Left renal cortex interstitium (tissue), 4 donors: ENCODE measurements at regions not wholly inside any gene's neighbourhood (a gene's known extent, or its start where the extent isn't known, plus 50 kb on each side); places are given as distances from the start of the nearest gene placed in this dataset.

ENCODE experiments used
- DNase-seq, 4 donors: peaks; one replicate each; pipeline ENCODE4 v3.0.0-alpha.2; 2013; ENCODE audit warnings: low read depth in 4 of 4, low spot score in 2 of 4, missing footprints in 1 of 4

- no peak for DNase-seq
These were observed 129.5 kb upstream of the DSCAM start for GRCh38 chr21:40976198-40977109.

DNA sequence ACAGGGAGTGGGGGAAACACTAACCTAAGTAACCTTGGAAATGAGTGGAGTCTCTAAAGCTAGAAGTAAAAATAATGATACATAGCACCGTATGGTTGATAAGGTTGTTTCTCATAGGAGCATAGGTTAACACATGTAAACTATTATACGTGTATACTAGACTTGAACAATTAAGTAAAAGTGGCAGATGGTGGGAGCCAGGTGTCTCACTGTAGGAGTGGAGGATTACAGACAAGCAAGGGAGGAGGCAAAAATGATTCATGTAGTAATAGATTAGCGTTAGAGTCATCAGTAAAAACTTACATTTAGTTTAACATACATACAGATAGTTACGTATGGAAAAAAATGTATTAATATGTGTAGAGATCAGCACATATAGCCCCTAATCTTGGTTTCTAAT is 138.4 kb upstream of the DSCAM start:
- DNase-seq = no peak

DNA sequence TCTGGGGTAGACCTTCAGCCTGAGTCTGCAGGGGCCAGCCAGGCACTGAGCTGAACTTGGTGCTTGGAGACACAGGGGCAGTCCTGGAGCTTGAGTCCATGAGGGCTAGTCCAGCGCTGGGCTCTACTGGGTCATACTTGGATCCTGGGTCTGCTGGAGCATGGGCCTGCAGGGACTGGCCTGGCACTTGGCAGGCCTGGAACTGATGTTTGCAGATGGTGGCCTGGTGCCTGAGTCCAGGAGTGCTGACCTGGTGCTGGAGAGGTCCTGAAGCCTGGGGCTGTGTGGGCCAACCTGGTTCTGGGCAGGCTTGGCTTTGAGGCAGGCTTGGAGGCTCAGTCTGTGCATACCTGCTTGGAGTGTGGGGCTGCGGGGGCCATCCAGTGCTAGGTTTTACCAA is 143.4 kb upstream of the DSCAM start:
- DNase-seq = no peak

DNA sequence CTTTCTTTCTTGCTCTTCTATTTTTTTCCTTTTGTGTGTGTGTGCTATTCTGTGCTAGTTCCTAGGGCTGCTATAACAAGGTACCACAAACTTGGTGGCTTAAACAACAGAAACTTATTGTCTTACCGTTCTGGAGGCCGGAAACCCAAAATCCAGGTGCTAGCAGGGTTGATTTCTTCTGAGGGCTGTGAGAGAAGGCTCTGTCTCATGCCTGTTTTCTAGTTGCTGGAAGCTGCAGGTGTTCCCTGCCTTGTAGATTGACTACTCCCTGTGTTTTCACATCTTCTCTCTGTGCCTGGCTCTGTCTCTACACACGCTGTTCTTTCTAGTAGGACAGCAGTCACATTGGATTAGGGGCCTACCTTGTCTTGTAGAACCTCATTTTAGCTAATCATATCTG is 150.9 kb upstream of the DSCAM start:
- DNase-seq = no peak

GRCh38 chr21:41000838-41001237 is 153.9 kb upstream of the DSCAM start:
- DNase-seq = no peak

- no peak for DNase-seq
These were observed 159.7 kb upstream of the DSCAM start for GRCh38 chr21:41006636-41007035.

DNA sequence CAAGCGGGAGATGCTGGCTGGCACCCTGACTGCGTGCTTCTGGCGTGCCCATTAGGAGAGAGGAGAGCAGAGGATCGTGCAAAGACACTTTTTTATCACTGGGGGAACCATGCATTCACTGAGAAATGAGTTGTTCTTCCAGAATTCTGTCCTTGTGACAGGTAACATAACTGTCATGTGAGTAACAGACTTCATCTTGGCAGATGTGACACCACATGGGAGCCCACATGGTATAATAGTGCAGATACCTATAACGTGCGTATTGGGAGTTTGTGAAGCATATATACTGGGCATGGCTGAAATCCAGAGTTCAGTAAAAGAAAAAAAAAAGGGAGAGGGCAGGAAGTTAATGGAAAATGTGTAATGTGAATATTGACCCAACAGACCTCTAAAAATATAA is 159.6 kb upstream of the BACE2 start:
- no peak for DNase-seq

DNA sequence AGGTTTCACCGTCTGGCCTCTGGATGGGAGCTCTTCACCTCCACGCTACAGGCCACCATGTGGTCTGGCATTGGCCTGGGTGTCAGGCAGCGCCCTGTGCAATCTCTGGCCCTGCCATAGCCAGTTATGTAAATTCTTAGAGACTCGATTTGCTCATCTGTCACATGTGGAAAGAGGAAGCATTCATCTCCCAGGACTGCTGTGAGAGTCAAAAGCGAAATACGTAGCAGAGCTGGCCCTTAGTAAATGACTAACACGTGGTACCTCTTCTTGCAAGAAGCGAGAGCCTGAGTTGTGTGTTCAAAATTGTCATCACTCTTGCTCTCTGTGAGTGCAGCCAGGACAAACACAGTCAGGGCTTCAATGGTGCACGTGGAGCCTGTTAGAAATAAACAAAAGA is 159.0 kb upstream of the BACE2 start:
- DNase-seq = no peak

DNA sequence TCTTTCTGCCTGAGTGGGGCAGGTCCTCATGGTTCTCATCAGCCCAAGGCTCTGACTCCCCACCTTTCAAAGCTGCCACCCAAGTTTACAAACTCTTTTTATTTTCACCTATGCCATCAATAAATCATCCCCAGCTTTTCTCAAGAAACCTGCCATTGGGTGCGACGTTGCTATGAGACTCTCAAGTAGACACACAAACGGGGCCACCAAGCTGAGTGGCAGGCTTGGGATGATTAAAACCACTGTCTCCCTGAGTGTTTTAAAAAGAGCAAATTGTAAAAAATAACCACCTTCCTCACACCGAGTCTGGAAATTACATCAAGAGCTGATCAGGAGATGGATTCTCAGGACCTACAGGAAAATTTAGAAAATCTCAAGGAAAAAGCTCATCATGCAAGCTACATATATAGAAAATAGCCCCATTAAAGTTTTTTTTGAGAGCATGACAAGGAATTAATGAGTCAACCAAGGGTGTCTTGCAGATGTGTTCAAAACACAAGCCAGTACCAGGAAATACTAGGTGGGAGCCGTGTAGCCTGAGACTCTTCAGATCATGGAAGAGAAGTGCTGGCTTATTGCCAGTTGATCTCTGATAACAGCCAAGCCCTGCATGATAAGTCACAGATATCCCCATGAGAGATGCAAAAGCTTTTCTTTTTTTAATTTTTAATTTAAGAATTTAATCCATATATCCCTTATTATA is 158.4 kb upstream of the BACE2 start:
- DNase-seq = no peak

- DNase-seq = no peak
These were observed 157.9 kb upstream of the BACE2 start for GRCh38 chr21:41010101-41010435.

DNA sequence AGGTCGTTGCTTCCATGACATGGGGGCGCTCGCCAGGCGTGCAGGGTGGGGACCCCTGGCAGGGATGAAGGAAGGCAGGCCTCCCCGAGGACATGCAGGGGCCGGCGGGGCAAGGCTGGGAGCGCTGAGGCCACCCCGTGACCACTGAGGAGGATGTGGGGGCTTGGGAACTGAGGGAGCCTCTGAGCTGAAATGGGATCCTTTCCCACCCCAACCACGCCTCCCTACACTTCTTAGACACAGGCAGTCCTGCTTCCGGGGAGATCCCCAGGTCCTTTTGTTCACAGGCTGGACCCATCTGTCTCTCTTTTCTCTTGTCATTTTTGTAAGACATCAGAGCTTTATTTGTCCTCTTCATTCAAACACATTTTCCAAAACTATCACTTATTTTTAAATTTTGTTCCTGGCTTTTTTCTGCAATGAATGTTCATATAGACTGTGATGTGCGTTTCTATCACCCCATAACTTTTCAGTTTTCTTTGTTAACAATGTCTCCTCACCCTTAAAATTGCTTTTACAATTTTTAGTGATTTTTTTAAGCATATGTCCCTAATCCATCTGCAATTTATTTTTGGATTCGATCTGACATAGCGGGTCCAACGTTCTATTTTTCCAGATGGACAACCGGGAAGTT is 156.7 kb upstream of the BACE2 start:
- DNase-seq = no peak

DNA sequence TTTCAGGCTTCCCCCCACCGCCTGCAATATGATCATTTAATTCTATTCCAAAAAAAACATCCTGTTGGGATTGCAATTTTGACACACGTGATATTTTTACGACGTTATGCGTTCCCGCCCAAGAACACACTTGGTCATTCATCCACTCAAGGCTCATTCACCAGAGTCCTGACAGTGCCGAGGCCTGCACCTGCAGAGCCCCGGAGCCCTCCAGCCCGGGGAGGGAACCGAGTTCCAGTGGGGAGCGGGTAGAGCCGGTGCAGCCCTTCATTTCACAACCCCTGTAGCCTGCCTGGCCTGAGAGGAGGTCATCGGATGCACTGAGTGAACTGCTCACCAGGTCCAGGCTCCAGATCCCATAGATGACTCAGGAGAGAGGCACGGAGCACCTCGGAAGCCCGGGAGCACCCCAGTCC is 156.0 kb upstream of the BACE2 start:
- no peak for DNase-seq

- DNase-seq = no peak
These were observed 155.5 kb upstream of the BACE2 start for GRCh38 chr21:41012425-41012824.

GRCh38 chr21:41016472-41016871 is 151.5 kb upstream of the BACE2 start:
- DNase-seq = no peak

DNA sequence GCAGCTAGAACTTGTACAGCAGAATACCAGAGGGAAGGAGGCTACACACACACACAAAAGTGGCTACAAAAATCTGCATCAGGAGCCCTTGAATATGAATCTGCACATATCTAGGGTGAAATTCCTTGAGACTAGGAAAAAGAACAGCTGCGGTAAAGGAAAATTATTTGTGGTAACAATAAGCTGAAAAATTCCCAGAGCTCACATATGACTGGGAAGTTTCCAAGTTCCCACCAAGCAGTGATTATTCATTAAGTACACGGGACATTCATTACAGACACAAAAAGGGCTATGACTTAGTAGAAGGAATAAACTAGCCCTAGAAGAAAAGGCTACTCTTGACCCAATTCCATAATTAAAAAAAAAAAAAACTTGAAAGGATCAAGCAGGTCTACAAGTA is 149.5 kb upstream of the BACE2 start:
- no peak for DNase-seq

DNA sequence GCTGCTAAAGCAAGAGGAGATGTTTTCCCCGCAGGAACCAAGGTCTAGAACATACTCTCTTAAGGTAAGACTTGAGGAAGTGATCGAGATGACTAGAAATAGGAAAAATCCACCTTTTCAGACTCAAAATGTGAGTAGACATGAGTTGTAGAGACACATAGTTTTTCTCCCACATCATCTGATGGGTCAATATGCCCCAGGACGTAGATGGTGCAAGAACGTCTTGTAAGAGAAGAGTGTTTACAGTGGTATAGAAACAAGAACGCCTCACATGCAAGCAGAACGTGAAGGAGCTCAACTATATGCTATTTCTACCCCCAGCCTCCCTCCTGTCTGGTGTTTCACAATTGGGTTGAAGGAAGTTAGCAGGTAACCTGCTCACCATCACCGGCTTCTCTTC is 144.0 kb upstream of the BACE2 start:
- DNase-seq = no peak

- DNase-seq = no peak
These were observed 143.6 kb upstream of the BACE2 start for GRCh38 chr21:41024341-41024740.

DNA sequence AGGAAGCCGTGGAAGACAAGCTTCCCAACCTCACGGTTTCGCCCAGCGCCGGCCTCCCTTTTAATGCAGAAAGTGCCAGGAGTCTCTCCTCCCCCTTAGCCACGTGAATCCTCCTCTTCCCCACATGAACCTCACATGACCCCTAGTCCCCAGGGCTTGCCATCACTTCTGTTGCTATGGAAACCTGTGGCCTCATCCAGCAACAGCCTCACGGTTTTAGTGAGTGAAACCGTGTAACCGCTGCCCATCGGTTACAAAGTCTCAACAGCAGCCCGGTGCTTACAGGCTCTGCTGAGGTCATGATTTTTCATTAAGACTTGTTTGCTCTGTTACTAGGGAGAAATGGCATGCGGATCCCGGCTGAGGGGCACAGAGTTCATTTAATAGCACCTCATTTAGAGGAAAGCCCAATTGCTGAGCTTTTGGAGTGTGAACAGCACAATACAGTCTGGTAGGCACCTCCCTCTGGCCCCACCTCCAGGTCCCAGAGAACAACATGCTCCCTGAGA is 143.2 kb upstream of the BACE2 start:
- DNase-seq = no peak

GRCh38 chr21:41029571-41029970 is 138.4 kb upstream of the BACE2 start:
- no peak for DNase-seq

DNA sequence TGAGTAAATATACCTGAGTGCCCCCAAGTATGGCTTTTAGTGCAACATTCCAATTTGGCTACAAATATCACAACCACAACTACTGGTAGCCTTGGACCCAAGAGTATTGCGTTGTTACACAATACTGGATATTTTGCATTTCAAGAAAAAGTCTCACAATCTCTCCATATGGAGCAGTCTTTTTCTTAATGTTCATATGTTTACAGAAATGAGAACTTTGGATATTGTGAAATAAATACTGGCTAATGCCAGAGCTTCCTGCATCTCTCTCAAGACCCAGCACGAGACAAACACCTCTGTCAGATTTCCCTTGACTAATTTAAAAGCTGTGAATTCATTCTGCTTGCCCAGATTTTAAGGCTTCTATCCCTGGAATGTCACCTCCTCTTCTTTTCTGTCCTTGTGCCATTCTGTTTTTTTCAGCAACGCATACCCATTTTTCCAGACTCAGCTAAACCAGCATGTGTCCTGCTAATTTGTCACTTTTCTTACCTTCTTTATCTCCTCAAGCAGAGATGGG is 136.2 kb upstream of the BACE2 start:
- DNase-seq = no peak

- no peak for DNase-seq
These were observed 135.4 kb upstream of the BACE2 start for GRCh38 chr21:41032541-41032940.
